ENCODE measurements at regions not wholly inside any gene's neighbourhood (a gene's known extent, or its start where the extent isn't known, plus 50 kb on each side); places are given as distances from the start of the nearest gene placed in this dataset.

DNA sequence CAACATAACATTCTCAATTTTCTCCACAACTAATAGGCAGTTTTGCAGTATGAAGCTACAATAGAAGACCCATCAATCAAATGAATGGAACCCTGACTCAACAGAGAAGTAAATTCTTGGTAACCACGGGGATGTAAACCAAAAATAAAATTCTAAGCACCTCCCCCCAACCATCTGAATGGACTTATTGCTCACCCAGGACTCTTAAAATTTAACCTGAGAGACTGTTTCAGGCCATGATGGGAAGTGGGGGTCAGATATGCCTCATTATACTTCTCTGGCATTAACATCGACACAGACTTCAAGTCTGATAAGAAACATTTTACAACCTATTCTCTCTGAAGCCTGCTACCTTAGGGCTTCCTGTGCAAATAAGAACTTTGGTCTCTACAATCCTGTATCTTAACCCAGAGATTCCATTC is 620.9 kb downstream of the TLL1 start:
- TF ChIP-seq, protein P1, sequence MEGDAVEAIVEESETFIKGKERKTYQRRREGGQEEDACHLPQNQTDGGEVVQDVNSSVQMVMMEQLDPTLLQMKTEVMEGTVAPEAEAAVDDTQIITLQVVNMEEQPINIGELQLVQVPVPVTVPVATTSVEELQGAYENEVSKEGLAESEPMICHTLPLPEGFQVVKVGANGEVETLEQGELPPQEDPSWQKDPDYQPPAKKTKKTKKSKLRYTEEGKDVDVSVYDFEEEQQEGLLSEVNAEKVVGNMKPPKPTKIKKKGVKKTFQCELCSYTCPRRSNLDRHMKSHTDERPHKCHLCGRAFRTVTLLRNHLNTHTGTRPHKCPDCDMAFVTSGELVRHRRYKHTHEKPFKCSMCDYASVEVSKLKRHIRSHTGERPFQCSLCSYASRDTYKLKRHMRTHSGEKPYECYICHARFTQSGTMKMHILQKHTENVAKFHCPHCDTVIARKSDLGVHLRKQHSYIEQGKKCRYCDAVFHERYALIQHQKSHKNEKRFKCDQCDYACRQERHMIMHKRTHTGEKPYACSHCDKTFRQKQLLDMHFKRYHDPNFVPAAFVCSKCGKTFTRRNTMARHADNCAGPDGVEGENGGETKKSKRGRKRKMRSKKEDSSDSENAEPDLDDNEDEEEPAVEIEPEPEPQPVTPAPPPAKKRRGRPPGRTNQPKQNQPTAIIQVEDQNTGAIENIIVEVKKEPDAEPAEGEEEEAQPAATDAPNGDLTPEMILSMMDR (IDR thresholded peaks at IDR 0.05): no peak
- TF ChIP-seq EZH2 (IDR thresholded peaks at IDR 0.05; ENCODE audit: borderline replicate concordance, insufficient read depth, low read depth, low read length, poor library complexity, severe bottlenecking): no peak
